ENCODE measurements at regions not wholly inside any gene's neighbourhood (a gene's known extent, or its start where the extent isn't known, plus 50 kb on each side); places are given as distances from the start of the nearest gene placed in this dataset.

DNA sequence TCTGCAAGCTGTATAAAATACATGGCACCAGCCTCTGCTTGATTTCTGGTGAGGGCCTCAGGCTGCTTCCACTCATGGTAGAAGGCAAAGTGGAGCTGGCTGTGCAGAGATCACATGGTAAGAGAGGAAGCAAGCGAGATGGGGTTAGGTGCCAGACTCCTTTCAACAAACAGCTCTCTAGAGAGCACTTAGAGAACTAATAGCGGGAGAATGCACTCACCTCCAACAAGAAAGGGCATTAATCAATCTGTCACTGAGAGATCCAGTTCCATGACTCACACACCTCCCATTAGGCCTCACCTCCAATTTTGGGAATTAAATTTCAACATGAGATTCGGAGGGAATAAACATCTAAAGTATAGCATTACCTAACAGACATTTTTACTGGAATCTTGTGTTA is 644.1 kb upstream of the ARRDC4 start:
- TF ChIP-seq ZFP3 (CRISPR knock-in tag; IDR thresholded peaks at IDR 0.05) (no peak), RARB (CRISPR knock-in tag; IDR thresholded peaks at IDR 0.05) (no peak), ARNTL (CRISPR knock-in tag; IDR thresholded peaks at IDR 0.05; ENCODE audit: borderline replicate concordance, low read depth) (no peak), BACH2 (CRISPR knock-in tag; IDR thresholded peaks at IDR 0.05; ENCODE audit: borderline replicate concordance) (no peak), SNAI2 (CRISPR knock-in tag; IDR thresholded peaks at IDR 0.05) (no peak), ZFP30 (CRISPR knock-in tag; IDR thresholded peaks at IDR 0.05) (no peak), ZC3H10 (CRISPR knock-in tag; IDR thresholded peaks at IDR 0.05) (no peak), ZNF70 (CRISPR knock-in tag; IDR thresholded peaks at IDR 0.05) (no peak), ZNF565 (CRISPR knock-in tag; conservative IDR thresholded peaks at IDR 0.05; ENCODE audit: low read depth) (no peak), ISL1 (CRISPR knock-in tag; IDR thresholded peaks at IDR 0.05) (no peak)
- TF ChIP-seq, protein P1, sequence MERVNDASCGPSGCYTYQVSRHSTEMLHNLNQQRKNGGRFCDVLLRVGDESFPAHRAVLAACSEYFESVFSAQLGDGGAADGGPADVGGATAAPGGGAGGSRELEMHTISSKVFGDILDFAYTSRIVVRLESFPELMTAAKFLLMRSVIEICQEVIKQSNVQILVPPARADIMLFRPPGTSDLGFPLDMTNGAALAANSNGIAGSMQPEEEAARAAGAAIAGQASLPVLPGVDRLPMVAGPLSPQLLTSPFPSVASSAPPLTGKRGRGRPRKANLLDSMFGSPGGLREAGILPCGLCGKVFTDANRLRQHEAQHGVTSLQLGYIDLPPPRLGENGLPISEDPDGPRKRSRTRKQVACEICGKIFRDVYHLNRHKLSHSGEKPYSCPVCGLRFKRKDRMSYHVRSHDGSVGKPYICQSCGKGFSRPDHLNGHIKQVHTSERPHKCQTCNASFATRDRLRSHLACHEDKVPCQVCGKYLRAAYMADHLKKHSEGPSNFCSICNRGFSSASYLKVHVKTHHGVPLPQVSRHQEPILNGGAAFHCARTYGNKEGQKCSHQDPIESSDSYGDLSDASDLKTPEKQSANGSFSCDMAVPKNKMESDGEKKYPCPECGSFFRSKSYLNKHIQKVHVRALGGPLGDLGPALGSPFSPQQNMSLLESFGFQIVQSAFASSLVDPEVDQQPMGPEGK (CRISPR knock-in tag; IDR thresholded peaks at IDR 0.05; ENCODE audit: borderline replicate concordance) = no peak
- TF ChIP-seq, protein P2, sequence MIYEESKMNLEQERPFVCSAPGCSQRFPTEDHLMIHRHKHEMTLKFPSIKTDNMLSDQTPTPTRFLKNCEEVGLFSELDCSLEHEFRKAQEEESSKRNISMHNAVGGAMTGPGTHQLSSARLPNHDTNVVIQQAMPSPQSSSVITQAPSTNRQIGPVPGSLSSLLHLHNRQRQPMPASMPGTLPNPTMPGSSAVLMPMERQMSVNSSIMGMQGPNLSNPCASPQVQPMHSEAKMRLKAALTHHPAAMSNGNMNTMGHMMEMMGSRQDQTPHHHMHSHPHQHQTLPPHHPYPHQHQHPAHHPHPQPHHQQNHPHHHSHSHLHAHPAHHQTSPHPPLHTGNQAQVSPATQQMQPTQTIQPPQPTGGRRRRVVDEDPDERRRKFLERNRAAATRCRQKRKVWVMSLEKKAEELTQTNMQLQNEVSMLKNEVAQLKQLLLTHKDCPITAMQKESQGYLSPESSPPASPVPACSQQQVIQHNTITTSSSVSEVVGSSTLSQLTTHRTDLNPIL (CRISPR knock-in tag; IDR thresholded peaks at IDR 0.05; ENCODE audit: low read depth) = no peak
- TF ChIP-seq, protein P3, sequence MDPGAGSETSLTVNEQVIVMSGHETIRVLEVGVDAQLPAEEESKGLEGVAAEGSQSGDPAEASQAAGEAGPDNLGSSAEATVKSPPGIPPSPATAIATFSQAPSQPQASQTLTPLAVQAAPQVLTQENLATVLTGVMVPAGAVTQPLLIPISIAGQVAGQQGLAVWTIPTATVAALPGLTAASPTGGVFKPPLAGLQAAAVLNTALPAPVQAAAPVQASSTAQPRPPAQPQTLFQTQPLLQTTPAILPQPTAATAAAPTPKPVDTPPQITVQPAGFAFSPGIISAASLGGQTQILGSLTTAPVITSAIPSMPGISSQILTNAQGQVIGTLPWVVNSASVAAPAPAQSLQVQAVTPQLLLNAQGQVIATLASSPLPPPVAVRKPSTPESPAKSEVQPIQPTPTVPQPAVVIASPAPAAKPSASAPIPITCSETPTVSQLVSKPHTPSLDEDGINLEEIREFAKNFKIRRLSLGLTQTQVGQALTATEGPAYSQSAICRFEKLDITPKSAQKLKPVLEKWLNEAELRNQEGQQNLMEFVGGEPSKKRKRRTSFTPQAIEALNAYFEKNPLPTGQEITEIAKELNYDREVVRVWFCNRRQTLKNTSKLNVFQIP (CRISPR knock-in tag; IDR thresholded peaks at IDR 0.05; ENCODE audit: borderline replicate concordance, low read depth) = no peak

Data from SK-N-SH treated with all-trans-retinoic acid at 6 μM for 48 hours (cell line).